Trophoblast cell (in vitro differentiated cells and primary cell): ENCODE measurements at regions not wholly inside any gene's neighbourhood (a gene's known extent, or its start where the extent isn't known, plus 50 kb on each side); places are given as distances from the start of the nearest gene placed in this dataset.

ENCODE experiments used
- DNase-seq, 2 donors: peaks; one replicate each; pipeline ENCODE4 v3.0.0-alpha.2; 2016
- H2AFZ ChIP-seq: 2 replicates; pipeline ENCODE4 v1.6.1; 2013; ENCODE audit warnings: low read length, moderate library complexity, mild to moderate bottlenecking; ENCODE audit not compliant: insufficient read depth, poor library complexity
- H2AK5ac ChIP-seq: 2 replicates; pipeline ENCODE4 v1.6.1; 2013; ENCODE audit warnings: mild to moderate bottlenecking, low read length
- H2BK120ac ChIP-seq: 2 replicates; pipeline ENCODE4 v1.6.1; 2013; ENCODE audit warnings: low read length, mild to moderate bottlenecking, moderate library complexity; ENCODE audit not compliant: insufficient read depth, poor library complexity
- H2BK12ac ChIP-seq: 2 replicates; pipeline ENCODE4 v1.6.1; 2013; ENCODE audit warnings: mild to moderate bottlenecking, low read length, moderate library complexity
- H2BK5ac ChIP-seq: 2 replicates; pipeline ENCODE4 v1.6.1; 2013; ENCODE audit warnings: low read length, low read depth, moderate library complexity, mild to moderate bottlenecking; ENCODE audit not compliant: poor library complexity
- H3K14ac ChIP-seq: 2 replicates; pipeline ENCODE4 v1.6.1; 2013; ENCODE audit warnings: mild to moderate bottlenecking, low read length
- H3K18ac ChIP-seq: 2 replicates; pipeline ENCODE4 v1.6.1; 2013; ENCODE audit warnings: mild to moderate bottlenecking, low read length
- H3K23ac ChIP-seq: 2 replicates; pipeline ENCODE4 v1.6.1; 2013; ENCODE audit warnings: low read length
- H3K27ac ChIP-seq: 2 replicates; pipeline ENCODE4 v1.5.1; 2013; ENCODE audit warnings: low read depth, mild to moderate bottlenecking, inconsistent platforms, low read length, moderate library complexity
- H3K27me3 ChIP-seq: 2 replicates; pipeline ENCODE4 v1.6.1; 2013; ENCODE audit warnings: inconsistent platforms, mild to moderate bottlenecking, low read length, moderate library complexity; ENCODE audit not compliant: insufficient read depth
- H3K36me3 ChIP-seq, 2 experiments: 1 replicate in 1 of 2; 2 replicates in 1 of 2; pipeline ENCODE4 v1.6.1; 2013; ENCODE audit warnings: low read length in 2 of 2, mild to moderate bottlenecking in 2 of 2, moderate library complexity in 1 of 2; ENCODE audit not compliant: insufficient read depth in 2 of 2, control insufficient read depth in 1 of 2
- H3K4ac ChIP-seq: 2 replicates; pipeline ENCODE4 v1.6.1; 2013; ENCODE audit warnings: low read depth, mild to moderate bottlenecking, low read length, moderate library complexity
- H3K4me1 ChIP-seq, 2 experiments: 1 replicate in 1 of 2; 2 replicates in 1 of 2; pipeline ENCODE4 v1.6.1; 2013; ENCODE audit warnings: low read length in 2 of 2, mild to moderate bottlenecking in 2 of 2, moderate library complexity in 1 of 2; ENCODE audit not compliant: insufficient read depth in 2 of 2, control insufficient read depth in 1 of 2
- H3K4me2 ChIP-seq: 2 replicates; pipeline ENCODE4 v1.6.1; 2013; ENCODE audit warnings: inconsistent platforms, mild to moderate bottlenecking, low read length, moderate library complexity
- H3K4me3 ChIP-seq: 2 replicates; pipeline ENCODE4 v1.5.1; 2013; ENCODE audit warnings: mild to moderate bottlenecking, low read depth, low read length, inconsistent platforms
- H3K79me1 ChIP-seq: one replicate; pipeline ENCODE4 v1.6.1; 2013; ENCODE audit warnings: low read length
- H3K79me2 ChIP-seq: 2 replicates; pipeline ENCODE4 v1.6.1; 2013; ENCODE audit warnings: low read length, mild to moderate bottlenecking; ENCODE audit not compliant: control insufficient read depth, insufficient read depth, poor library complexity
- H3K9ac ChIP-seq: 2 replicates; pipeline ENCODE4 v1.6.1; 2013; ENCODE audit warnings: mild to moderate bottlenecking, low read length
- H3K9me3 ChIP-seq: 2 replicates; pipeline ENCODE4 v1.6.1; 2013; ENCODE audit warnings: low read depth, mild to moderate bottlenecking, control low read depth, inconsistent platforms, low read length; ENCODE audit not compliant: insufficient read depth
- H4K12ac ChIP-seq: 2 replicates; pipeline ENCODE4 v1.6.1; 2013; ENCODE audit warnings: low read depth, mild to moderate bottlenecking, low read length, moderate library complexity
- H4K8ac ChIP-seq: 2 replicates; pipeline ENCODE4 v1.6.1; 2013; ENCODE audit warnings: low read depth, mild to moderate bottlenecking, low read length, moderate library complexity
- H4K91ac ChIP-seq: one replicate; pipeline ENCODE4 v1.6.1; 2013; ENCODE audit warnings: low read depth, mild to moderate bottlenecking, low read length, moderate library complexity
- WGBS: extraction: QIAGEN DNeasy Blood & Tissue Kit; methylation state at CpG from one replicate; pipeline ENCODE4 v1.1.7; 2013; ENCODE audit warnings: missing lambda C conversion rate; ENCODE audit not compliant: insufficient read length, insufficient coverage; ENCODE audit errors: extremely low coverage; 5-methylcytosine and 5-hydroxymethylcytosine counted together

GRCh38 chr6:164926686-164927085 lies 382.7 kb downstream of the C6orf118 start:
- no CpG with 5 or more reads among the region's 2 CpGs for WGBS
- Histone ChIP-seq H3K14ac (no peak overlapping the region), H2BK12ac (no peak overlapping the region), H3K36me3 (no peaks in the 10 kb centered on the region), H3K23ac (no peak overlapping the region), H2AK5ac (no peak overlapping the region), H3K27ac (no peak overlapping the region), H4K12ac (no peak overlapping the region), H3K9me3 (no peaks in the 10 kb centered on the region), H3K4ac (no peak overlapping the region), H2BK120ac (no peak overlapping the region), H3K4me1 (no peaks in the 10 kb centered on the region), H2AFZ (no peak overlapping the region), H3K79me2 (no peaks in the 10 kb centered on the region), H3K4me2 (no peak overlapping the region), H3K27me3 (no peaks in the 10 kb centered on the region), H4K8ac (no peak overlapping the region), H3K9ac (no peak overlapping the region), H3K18ac (no peak overlapping the region), H3K4me3 (no peak overlapping the region), H3K79me1 (no peaks in the 10 kb centered on the region), H4K91ac (no peak overlapping the region), H2BK5ac (no peak overlapping the region)
- no peak for DNase-seq

GRCh38 chr6:164925681-164926530 lies 383.5 kb downstream of the C6orf118 start:
- Histone ChIP-seq H3K23ac (no peak overlapping the region), H3K4me2 (no peak overlapping the region), H3K79me1 (no peaks in the 10 kb centered on the region), H4K12ac (no peak overlapping the region), H3K36me3 (no peaks in the 10 kb centered on the region), H3K4ac (no peak overlapping the region), H3K14ac (no peak overlapping the region), H4K8ac (no peak overlapping the region), H3K79me2 (no peaks in the 10 kb centered on the region), H3K27me3 (no peaks in the 10 kb centered on the region), H2BK12ac (no peak overlapping the region), H4K91ac (no peak overlapping the region), H3K9me3 (no peaks in the 10 kb centered on the region), H3K4me1 (no peaks in the 10 kb centered on the region), H2BK5ac (no peak overlapping the region), H2AK5ac (no peak overlapping the region), H3K4me3 (no peak overlapping the region), H3K27ac (no peak overlapping the region), H2AFZ (no peak overlapping the region), H3K9ac (no peak overlapping the region), H2BK120ac (no peak overlapping the region), H3K18ac (no peak overlapping the region)
- over 99% methylated on average over 4 of the region's 5 CpGs for WGBS
- no peak for DNase-seq

GRCh38 chr6:164924674-164925073 lies 384.7 kb downstream of the C6orf118 start:
- H2BK5ac ChIP-seq = no peak overlapping the region
- H3K27me3 ChIP-seq = no peaks in the 10 kb centered on the region
- no peaks in the 10 kb centered on the region for H3K79me1 ChIP-seq
- no peak overlapping the region for H2BK12ac ChIP-seq
- no peak overlapping the region for H2AK5ac ChIP-seq
- H3K79me2 ChIP-seq = no peaks in the 10 kb centered on the region
- H3K27ac ChIP-seq = no peak overlapping the region
- H3K4me3 ChIP-seq = no peak overlapping the region
- no peak overlapping the region for H2BK120ac ChIP-seq
- no peak overlapping the region for H4K8ac ChIP-seq
- no peak for DNase-seq
- no peaks in the 10 kb centered on the region for H3K36me3 ChIP-seq
- no peak overlapping the region for H3K23ac ChIP-seq
- H3K18ac ChIP-seq = no peak overlapping the region
- no peak overlapping the region for H3K4me2 ChIP-seq
- H3K4me1 ChIP-seq = no peaks in the 10 kb centered on the region
- no peak overlapping the region for H4K12ac ChIP-seq
- H3K14ac ChIP-seq = no peak overlapping the region
- no peaks in the 10 kb centered on the region for H3K9me3 ChIP-seq
- no peak overlapping the region for H3K9ac ChIP-seq
- H4K91ac ChIP-seq = no peak overlapping the region
- H3K4ac ChIP-seq = no peak overlapping the region
- WGBS = 100% methylated on average over 3 of the region's 10 CpGs
- no peak overlapping the region for H2AFZ ChIP-seq

- Histone ChIP-seq H3K36me3 (no peaks in the 10 kb centered on the region), H3K27me3 (no peaks in the 10 kb centered on the region), H3K4me3 (no peak overlapping the region), H4K8ac (no peak overlapping the region), H2AK5ac (no peak overlapping the region), H3K18ac (no peak overlapping the region), H3K14ac (no peak overlapping the region), H3K27ac (no peak overlapping the region), H3K9me3 (peaks cover 6% of the 10 kb centered on the region), H3K79me1 (no peaks in the 10 kb centered on the region), H3K4ac (no peak overlapping the region), H4K91ac (no peak overlapping the region), H2BK5ac (no peak overlapping the region), H3K79me2 (no peaks in the 10 kb centered on the region), H3K9ac (no peak overlapping the region), H3K4me1 (no peaks in the 10 kb centered on the region), H3K23ac (no peak overlapping the region), H4K12ac (no peak overlapping the region), H2BK12ac (no peak overlapping the region), H2AFZ (no peak overlapping the region), H3K4me2 (no peak overlapping the region), H2BK120ac (no peak overlapping the region)
- no CpG with 5 or more reads among the region's 1 CpG for WGBS
- no peak for DNase-seq
These were observed 392.2 kb downstream of the C6orf118 start for GRCh38 chr6:164917211-164917610.
